Right ventricle myocardium superior (tissue), 1 donor: ENCODE measurements at regions not wholly inside any gene's neighbourhood (a gene's known extent, or its start where the extent isn't known, plus 50 kb on each side); places are given as distances from the start of the nearest gene placed in this dataset.

Experiments
- ATAC-seq: fragments of 200-7000 bp; cut with Tn5 transposase; one replicate; pipeline ENCODE4 v1.9.1; 2020; ENCODE audit warnings: mild to moderate bottlenecking; ENCODE audit not compliant: poor library complexity
- DNase-seq: peaks from one replicate; pipeline ENCODE4 v3.0.0-alpha.2; 2020
- intact Hi-C: fragments of 100-400 bp; cut with DNase I; formaldehyde crosslinking; loops from one replicate; pipeline ENCODE4 v1.11.2; 2022
- donor health status: DM: no; HTN: yes; CAD: no; lungs with severe emphysema.

DNA sequence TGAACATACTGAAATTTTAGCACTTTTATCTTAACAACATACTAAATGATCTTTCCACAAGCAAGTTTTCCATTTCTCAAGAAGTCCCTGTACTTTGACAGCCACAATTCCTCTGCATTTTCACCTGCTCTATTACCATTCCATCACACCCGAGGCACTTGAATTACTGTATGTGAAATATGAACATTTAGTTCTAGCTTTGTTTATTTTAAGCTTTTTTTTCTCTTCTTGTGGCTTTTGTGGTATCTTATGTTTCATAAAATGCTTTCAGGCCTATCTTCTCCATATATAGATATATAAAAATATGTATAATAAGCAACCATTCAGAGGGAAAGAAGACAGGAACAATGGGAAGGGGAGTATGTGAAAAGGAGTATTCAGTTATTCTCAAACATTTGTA lies 693.9 kb downstream of the SATB2 start:
- DNase-seq: no peak
- intact Hi-C loops: no loop called here
- ATAC-seq: no peak

DNA sequence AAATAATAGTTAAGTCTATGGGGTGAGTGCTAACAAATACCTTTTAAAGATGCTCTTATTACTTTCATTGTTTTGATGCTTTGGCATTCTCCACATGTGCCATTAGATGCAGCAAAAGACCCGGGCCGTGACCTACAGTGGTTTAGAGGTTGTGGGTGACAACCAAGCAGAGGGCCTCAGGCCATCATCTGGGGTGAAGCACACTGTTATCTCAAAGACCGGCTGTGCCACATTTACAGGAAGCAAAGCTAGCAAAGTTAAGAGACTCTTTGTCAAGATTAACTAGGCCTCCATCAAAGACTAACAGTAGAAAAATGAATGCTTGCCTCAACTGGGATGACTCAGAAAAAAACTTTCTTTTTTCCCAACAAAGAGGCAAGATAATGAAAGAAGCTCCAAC lies 695.3 kb downstream of the SATB2 start:
- ATAC-seq (no peak), DNase-seq (no peak)
- intact Hi-C loops: no loop called here

DNA sequence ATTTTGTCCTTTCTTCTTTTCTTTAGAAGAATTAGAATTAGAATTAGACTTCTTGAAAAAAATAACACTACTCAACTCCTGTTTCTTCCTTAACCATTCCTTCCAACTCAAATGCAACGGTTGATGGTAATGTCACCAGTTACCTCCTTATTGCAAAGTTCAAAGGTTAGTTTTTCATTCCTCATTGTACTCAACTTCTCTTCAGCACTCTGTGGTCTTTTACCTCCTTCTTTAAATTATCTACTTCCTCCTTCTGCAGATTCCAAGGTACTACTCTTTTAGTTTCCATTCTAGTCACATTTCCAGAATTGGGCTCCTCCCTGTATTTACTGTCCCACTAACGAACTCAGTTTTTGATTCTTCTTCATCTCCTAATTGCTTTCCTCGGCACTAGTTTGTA lies 700.7 kb downstream of the SATB2 start:
- DNase-seq (no peak), ATAC-seq (no peak)
- intact Hi-C loops: no loop called here

DNA sequence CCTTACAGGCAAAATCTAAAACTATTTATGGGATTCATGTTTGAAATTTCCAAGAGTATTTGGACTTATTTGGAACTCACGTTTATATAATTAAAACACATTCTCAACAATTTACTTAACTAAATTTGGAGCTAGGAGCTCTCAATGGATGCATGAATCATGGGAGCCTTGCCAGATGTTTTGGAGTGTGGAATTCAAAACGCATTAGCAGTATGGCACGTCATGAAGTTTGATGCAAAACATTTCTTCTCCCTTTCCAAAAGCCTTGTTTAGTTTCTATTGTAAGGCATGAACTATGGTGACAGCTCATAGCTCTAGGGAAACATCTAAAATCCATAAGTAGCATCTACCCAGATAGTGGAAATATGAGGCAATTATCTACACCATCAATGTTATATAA lies 701.6 kb downstream of the SATB2 start:
- DNase-seq (no peak), ATAC-seq (no peak)
- intact Hi-C loops: no loop called here

DNA sequence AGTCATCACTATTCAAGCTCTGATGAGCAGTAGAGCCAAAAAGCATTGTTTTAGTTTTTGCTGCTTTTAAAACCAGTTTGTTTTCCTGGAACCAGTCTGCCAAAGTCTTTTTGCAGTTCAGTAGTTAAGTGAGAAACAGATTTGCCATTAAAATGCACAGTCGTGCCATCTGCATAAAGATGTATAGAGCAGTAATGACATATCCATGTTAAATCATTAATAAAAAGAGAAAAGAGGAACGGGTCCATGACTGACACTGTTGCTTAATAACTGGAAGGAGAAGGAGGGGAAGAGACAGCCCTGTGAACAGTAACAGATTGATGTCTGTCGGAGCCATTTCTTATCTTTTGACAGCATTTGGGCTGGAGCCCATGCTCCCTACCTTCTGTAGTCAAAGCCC lies 704.6 kb downstream of the SATB2 start:
- ATAC-seq: no peak

DNA sequence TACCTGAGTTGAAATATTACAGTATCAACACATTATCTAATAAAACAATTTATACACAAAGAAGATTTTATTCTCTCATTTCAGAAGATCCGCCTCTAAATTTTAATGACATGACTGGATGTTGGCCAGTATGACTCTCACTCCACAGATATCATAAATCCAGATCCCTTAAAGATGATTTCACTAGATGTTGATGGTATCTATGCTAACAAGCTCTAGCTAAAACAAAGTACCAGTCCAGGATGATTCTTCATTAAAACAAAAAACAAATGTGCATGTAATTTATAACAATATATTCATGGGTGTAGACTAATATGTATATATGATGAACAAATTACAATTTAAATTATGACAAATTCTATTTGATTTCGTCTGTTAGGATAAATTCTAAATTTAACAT lies 708.4 kb downstream of the SATB2 start:
- no peak for DNase-seq
- no peak for ATAC-seq
- intact Hi-C loops: no loop called here

More for the DNA sequence above, 704.6 kb downstream of the SATB2 start:
- DNase-seq: no peak
- intact Hi-C loops: no loop called here

DNA sequence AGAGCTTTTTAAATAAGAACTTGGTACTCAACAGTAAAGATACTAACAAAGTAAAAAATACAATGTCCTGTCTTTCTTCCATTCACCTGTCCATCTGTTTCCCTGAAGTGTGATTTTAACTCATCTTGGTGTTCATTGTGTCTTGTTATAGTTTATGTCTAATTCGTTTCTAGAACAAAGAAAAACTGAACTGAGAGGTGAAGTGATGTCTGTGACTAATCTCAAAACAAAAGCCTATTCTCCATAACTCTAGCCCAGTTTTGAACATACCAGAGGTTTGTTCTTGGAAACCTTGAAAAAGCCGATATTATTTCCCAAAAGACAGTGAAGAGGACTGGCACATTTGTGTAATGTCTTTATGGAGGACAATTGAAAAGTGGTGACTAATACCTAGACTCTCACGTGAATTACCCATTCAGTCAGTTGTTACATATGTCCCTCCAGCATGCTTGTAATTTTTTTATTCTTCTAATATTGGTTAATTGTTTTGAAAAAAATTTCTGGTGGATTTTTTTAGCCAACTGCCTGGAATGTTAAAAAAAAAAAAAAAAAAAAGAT lies 725.8 kb downstream of the SATB2 start:
- DNase-seq (no peak), ATAC-seq (no peak)
- intact Hi-C loops: no loop called here

DNA sequence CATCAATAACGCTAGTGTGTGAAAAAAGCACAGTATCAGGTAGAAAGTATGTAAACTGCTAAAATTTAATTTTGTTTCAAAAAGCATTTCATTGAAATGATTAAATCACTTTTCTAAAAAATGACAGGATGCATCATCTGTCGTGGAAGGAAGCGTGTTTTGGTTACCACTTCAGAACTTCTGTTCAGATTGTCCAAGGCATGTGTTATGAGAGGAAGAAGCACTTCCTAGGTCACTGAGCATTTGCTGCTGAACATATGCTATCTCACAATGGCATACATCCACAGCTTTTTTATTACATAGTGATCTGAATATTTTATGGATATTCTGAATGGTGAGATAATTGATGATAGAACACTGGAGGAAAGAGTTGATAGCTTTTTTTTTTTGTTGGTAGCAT lies 737.5 kb downstream of the SATB2 start:
- intact Hi-C loops: no loop called here
- ATAC-seq: no peak
- no peak for DNase-seq

DNA sequence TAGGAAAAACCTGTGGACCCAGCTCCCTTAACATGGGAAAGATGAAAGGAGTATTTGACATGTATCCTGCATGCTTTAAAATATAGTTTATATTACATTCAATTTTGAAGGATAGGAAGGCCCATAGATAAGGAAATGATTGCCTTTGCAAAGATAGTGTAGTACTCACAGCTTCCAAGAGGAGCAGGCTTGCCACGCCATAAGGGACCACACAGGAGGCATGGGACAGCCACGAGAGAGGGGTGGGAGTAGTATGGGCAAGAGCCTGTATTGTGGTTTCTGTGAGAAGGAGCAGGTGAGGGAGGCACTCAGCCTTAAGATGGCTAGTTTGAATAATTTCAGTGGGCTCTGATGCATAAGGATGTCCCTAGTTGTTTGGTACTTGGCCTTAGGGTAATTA lies 740.3 kb downstream of the SATB2 start:
- DNase-seq (no peak), ATAC-seq (no peak)
- intact Hi-C loops: no loop called here

DNA sequence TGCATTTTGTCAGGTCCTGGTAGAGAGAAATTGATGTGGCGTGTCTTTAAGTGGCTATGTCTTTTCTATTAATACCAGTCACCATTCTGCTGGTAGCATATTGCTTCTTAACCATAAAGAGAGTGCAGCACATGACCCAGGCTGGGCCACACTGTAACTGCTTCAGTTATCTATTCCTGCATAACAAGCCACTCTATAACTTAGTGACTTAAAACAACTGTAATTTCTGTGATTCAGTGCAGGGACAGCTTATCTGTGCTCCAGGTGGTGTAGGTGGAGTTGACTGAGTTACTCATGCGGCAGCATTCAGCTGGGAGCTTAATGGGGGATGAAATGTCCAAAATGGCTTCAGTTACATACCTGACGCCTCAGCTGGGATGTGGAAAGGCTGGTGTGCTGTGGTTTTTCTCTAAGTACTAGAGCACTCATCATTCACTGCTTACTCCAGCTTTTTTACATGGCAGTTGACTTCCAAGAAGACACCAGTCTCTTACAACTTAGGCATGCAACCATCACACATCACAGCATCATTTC lies 742.4 kb downstream of the SATB2 start:
- intact Hi-C loops: no loop called here
- ATAC-seq (no peak), DNase-seq (no peak)

DNA sequence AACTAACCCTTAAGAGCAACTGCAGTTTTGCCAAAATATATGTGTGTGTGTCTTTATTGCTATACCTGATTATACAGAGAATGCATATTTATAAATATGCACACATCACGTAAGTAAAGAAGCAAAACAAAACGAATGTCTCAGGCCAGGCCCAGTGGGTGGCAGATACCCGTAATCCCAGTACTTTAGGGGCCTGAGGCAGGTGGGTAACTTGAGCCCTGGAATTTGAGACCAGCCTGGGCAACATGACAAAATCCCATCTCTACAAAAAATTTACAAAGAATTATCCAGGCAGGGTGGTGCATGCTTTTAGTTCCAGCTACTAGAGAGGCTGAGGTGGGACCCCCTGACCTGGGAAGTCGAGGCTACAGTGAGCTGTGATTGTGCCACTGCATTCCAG lies 745.3 kb downstream of the SATB2 start:
- no peak for ATAC-seq
- no peak for DNase-seq
- intact Hi-C loops: no loop called here

DNA sequence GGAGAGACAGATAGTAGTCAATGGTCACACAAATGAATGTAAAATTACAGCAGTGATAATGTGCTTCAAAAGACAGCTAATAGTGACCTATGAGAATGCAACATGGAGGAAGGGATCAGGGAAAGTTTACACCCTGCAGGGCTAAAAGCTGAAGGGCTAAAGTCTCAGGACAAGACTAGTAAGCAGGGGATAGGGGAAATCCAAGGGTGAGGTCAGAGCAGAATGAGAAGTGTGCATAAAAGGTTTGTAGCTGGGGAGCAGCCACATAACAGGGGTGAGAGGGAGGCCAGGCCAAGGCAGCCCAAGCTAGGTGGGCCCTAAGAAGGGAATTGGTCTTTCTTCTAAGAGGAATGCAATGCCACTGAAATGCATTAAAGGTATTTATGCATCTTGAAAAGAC lies 746.3 kb downstream of the SATB2 start:
- intact Hi-C loops: no loop called here
- DNase-seq (no peak), ATAC-seq (no peak)

DNA sequence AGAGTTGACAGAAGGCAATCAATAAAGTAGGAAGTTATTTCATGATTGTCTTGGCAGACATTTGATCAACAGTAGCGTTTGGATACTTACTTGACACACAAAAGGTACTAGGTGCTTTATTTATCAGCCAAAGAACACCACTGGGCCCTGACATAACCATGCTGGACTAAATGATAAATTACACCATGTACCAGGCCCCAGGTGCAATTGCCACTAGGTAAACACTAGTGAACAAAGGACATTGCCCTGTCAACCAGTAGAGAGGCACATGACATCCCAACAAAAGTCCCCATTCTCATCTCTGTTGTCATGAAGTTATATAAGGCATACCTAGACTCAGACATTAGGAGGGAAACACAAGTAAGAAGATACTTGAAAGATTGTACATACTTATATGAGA lies 747.2 kb downstream of the SATB2 start:
- no peak for ATAC-seq

DNA sequence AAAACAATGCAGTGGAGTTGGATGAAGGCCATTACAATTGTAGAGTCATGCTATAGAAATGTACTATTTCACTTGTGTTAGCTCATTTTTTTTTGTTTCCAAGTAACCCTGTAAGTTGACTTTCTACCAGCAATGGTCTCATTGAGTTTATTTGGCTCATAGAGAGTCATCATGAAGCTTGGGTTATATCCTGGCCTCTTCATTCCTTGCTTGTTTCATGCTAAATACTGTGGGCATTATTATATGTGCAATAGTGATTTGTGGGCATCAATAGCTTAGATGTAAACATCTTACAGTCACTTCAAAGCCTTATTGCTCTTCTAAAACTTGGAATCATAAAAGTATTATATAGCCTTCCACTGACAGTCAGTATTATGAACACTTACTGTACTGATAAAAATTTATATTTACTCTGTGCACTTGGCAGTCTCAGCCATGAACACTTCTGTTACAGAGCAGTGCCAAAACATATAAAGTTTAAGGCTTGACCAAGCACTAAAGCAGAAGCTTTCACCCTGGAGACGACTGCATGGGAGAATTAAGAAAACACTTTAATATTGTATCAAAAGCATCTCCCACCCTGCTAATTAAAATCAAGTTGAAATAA lies 751.2 kb downstream of the SATB2 start:
- intact Hi-C loops: no loop called here
- ATAC-seq (no peak), DNase-seq (no peak)

More for the DNA sequence above, 747.2 kb downstream of the SATB2 start:
- no peak for DNase-seq
- intact Hi-C loops: no loop called here

DNA sequence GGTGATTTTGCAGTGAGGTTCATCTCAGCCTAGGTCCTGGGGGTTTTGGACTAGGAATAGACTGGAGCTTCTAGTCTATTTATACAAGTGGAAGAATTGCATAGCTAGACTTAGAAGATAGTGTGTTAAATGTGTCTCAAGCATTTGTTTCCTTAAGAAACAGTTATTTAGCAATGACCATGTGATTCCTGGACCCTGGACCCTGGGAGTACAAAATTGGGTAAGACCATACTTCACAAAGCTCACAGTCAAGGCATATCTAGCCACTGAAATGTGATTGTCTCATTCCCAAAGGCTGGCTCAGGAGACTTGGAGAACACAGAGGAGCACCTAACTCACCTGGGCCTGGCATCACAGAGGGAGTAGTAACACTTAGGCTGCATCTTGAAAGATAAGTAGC lies 754.5 kb downstream of the SATB2 start:
- ATAC-seq: no peak
- intact Hi-C loops: no loop called here
- DNase-seq: no peak

DNA sequence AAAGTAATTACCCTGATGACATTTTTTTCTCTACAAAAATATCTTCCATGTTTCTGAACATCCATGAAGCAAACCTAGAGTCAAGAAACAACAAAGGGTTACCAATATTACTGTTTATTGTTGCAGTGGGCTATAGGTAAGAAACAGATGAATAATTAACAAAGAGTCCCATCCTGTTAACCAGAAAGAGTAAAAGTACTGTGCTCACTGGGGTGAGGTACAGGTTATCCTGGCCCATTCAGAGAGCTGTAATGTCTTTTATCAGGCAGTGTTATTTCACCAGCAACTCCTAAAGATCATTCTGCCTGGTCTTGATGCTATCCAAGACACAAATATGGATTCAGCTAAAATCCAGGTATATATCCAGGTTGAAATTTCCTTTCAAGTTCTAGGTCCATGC lies 754.9 kb downstream of the SATB2 start:
- intact Hi-C loops: no loop called here
- ATAC-seq (no peak), DNase-seq (no peak)

DNA sequence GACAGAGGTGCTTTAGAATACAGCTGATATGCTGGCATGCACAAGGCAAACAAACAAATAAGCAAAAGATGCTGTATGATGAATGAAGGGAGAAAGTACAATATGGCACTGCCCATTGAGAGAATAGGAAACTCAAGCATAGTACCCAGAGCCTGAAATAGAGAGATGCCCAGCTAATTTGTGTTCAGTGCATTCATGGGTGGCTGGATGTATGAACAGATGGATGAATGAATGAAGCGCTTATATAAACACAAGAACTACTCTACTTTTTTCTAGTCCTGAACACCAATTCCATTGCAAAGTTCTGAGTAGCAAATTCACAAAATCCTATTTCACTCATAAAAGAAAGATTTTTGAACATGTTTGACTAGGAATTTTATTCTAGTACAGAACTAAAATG lies 756.3 kb downstream of the SATB2 start:
- no peak for DNase-seq
- no peak for ATAC-seq
- intact Hi-C loops: no loop called here

DNA sequence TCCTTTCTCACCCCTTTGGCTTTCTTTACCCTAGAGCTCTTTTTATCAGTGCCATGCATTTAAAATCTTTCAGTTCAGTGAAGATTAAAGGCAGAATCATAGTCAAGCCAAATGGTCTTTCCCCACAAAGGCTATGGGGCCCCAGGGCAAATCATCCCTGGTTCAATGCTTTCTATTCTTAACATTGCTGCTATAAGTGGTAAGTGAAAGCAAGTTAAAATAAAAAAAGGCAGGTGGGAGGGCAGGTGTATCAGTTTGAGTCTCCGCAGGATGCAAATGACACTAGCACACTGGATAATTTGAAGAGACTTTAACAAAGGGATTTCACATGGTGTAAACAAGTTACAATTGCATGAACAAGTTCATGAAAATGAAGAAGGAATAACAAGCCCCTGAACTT lies 757.4 kb downstream of the SATB2 start:
- no peak for DNase-seq
- intact Hi-C loops: no loop called here
- no peak for ATAC-seq

DNA sequence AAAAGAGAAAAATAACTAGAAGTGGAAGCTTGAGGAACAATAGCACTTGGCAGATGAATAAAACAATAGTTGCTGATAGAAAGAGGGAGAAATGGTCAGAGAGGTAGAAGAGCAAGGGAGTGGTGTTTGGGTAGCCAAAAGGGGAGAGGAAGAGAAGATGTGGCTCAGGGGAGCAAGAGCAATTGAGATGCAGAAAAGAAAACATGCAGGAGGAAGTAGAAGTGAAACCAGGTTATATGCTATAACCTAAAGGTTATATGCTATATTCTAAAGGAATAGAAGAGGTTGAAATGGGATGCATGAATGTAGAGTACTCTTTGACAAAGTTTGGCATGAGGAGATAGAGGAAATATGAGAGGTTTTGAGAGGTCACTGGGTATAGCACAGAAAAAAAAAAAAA lies 759.5 kb downstream of the SATB2 start:
- DNase-seq (no peak), ATAC-seq (no peak)
- intact Hi-C loops: no loop called here

DNA sequence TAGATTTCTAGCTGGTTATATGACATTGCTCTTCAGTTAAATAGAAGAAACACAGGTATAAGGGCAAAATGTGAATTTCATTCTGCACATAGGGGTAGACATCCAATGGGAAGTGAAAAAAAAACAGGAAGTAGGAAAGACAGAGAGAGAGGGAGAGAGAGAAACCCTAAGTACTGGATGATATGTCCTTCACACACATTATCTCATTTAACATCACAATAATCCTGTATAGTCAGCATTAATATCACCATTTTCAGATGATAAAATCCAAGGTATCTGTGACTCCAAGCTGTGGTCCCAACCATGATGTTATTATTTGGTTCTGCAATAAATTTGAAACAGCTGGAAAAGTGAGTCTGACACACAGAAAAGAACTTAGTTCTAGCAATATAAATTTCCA lies 759.9 kb downstream of the SATB2 start:
- ATAC-seq: no peak
- intact Hi-C loops: no loop called here
- DNase-seq: no peak

DNA sequence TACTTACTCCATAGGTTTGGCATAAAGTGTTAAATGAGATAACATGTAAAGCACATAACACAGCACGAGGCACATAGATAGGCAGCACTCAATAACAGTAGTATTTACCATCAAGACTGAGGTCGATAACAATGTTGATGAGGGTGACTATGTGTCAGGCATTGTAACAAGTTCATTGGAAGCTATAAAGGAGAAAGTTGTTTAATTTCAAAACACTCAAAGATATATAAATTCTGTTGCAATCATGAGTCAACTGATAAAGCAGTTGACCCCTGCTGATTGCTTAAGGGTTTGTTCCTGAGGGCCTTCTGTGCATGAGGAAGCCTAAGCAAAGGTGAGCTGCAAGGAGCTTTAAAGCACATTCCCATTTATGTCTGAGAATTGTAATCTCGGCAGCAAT lies 760.5 kb downstream of the SATB2 start:
- ATAC-seq (no peak), DNase-seq (no peak)
- intact Hi-C loops: no loop called here
